ENCODE measurements at regions not wholly inside any gene's neighbourhood (a gene's known extent, or its start where the extent isn't known, plus 50 kb on each side); places are given as distances from the start of the nearest gene placed in this dataset.
A peak's percentile ranks its signal among the peaks of the same experiment; 100 is the strongest.

- Histone ChIP-seq H3K36me3 (replicated peaks) (no peaks in the 10 kb centered on the region), H3K27me3 (replicated peaks) (no peaks in the 10 kb centered on the region), H3K4me3 (ENCODE audit: low read depth, low read length) (no peak overlapping the region), H3K27ac (no peak overlapping the region)
- in situ Hi-C loops (cut with HindIII; ENCODE audit: low pct_ligation_motif_present, low sequenced_read_pairs) = no loop called here
- DNase-seq = no peak
- TF ChIP-seq CTCF (IDR thresholded peaks at IDR 0.05; ENCODE audit: low read depth, low read length, missing control alignments) = no peak
Measured at GRCh38 chr9:10925896-10926295, 313.1 kb upstream of the PTPRD start.

- Histone ChIP-seq H3K4me3 (ENCODE audit: low read depth, low read length) (no peak overlapping the region), H3K27ac (no peak overlapping the region), H3K27me3 (replicated peaks) (no peaks in the 10 kb centered on the region), H3K36me3 (replicated peaks) (no peaks in the 10 kb centered on the region)
- TF ChIP-seq CTCF (IDR thresholded peaks at IDR 0.05; ENCODE audit: low read depth, low read length, missing control alignments) = no peak
- in situ Hi-C loops (cut with HindIII; ENCODE audit: low pct_ligation_motif_present, low sequenced_read_pairs) = no loop called here
- DNase-seq = no peak
Measured at GRCh38 chr9:10928372-10928771, 315.6 kb upstream of the PTPRD start.

- H3K4me3 ChIP-seq (ENCODE audit: low read depth, low read length) = no peak overlapping the region
- H3K27me3 ChIP-seq (replicated peaks) = no peaks in the 10 kb centered on the region
- no peak overlapping the region for H3K27ac ChIP-seq
- no peak for DNase-seq
- no peak for TF ChIP-seq CTCF (IDR thresholded peaks at IDR 0.05; ENCODE audit: low read depth, low read length, missing control alignments)
- in situ Hi-C loops (cut with HindIII; ENCODE audit: low pct_ligation_motif_present, low sequenced_read_pairs) = no loop called here
- H3K36me3 ChIP-seq (replicated peaks) = no peaks in the 10 kb centered on the region
Measured at GRCh38 chr9:10930081-10930480, 317.3 kb upstream of the PTPRD start.

- H3K27me3 ChIP-seq (replicated peaks) = no peaks in the 10 kb centered on the region
- H3K27ac ChIP-seq = no peak overlapping the region
- no peaks in the 10 kb centered on the region for H3K36me3 ChIP-seq (replicated peaks)
- no peak for TF ChIP-seq CTCF (IDR thresholded peaks at IDR 0.05; ENCODE audit: low read depth, low read length, missing control alignments)
- no peak for DNase-seq
- in situ Hi-C loops (cut with HindIII; ENCODE audit: low pct_ligation_motif_present, low sequenced_read_pairs) = no loop called here
- peak overlapping the region; percentile 15 for H3K4me3 ChIP-seq (ENCODE audit: low read depth, low read length)
Measured at GRCh38 chr9:10946676-10947410, 334.0 kb upstream of the PTPRD start.

- H3K36me3 ChIP-seq (replicated peaks) = no peaks in the 10 kb centered on the region
- no peak overlapping the region for H3K4me3 ChIP-seq (ENCODE audit: low read depth, low read length)
- no peaks in the 10 kb centered on the region for H3K27me3 ChIP-seq (replicated peaks)
- no peak overlapping the region for H3K27ac ChIP-seq
- DNase-seq = no peak
- in situ Hi-C loops (cut with HindIII; ENCODE audit: low pct_ligation_motif_present, low sequenced_read_pairs) = no loop called here
- no peak for TF ChIP-seq CTCF (IDR thresholded peaks at IDR 0.05; ENCODE audit: low read depth, low read length, missing control alignments)
Measured at GRCh38 chr9:10957878-10958277, 345.1 kb upstream of the PTPRD start.

- no peak overlapping the region for H3K4me3 ChIP-seq (ENCODE audit: low read depth, low read length)
- H3K27ac ChIP-seq = no peak overlapping the region
- no peak for DNase-seq
- H3K27me3 ChIP-seq (replicated peaks) = no peaks in the 10 kb centered on the region
- TF ChIP-seq CTCF (IDR thresholded peaks at IDR 0.05; ENCODE audit: low read depth, low read length, missing control alignments) = no peak
- H3K36me3 ChIP-seq (replicated peaks) = no peaks in the 10 kb centered on the region
- in situ Hi-C loops (cut with HindIII; ENCODE audit: low pct_ligation_motif_present, low sequenced_read_pairs) = no loop called here
Measured at GRCh38 chr9:10961883-10962282, 349.1 kb upstream of the PTPRD start.
